Fibroblast of skin of back (primary cell): ENCODE measurements at regions not wholly inside any gene's neighbourhood (a gene's known extent, or its start where the extent isn't known, plus 50 kb on each side); places are given as distances from the start of the nearest gene placed in this dataset.
"Not testable (repeated sequence)": the region's sequence is repeated elsewhere in the genome, so short reads cannot be mapped to it uniquely, and the experiment has no call there.

ENCODE experiments used
- DNase-seq: peaks from one replicate; pipeline ENCODE4 v3.0.0-alpha.2; 2013

GRCh38 chr14:25546826-25547225, 496.9 kb upstream of the STXBP6 start:
- DNase-seq = no peak

GRCh38 chr14:25537846-25538455, 488.0 kb upstream of the STXBP6 start:
- DNase-seq = peak; percentile 28

DNA sequence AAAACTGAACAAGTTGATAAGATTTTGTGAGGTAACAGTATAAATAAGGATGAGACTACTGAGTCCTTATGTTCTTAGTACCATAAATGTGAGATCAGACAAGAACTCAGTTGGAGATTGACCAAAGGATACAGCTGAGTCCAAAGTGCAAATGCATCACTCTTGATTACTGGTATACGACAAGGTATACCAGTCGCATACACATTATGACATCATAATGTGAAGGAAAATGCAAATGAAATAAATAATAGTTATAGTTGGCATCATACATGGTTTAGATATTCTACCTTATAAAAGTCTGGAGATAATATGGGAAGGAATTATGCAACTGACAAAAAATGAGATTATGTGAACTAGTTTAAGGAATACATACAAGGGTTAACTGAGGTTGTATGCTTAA, 476.3 kb upstream of the STXBP6 start:
- DNase-seq = no peak

GRCh38 chr14:25522926-25523325, 473.0 kb upstream of the STXBP6 start:
- DNase-seq = no peak

DNA sequence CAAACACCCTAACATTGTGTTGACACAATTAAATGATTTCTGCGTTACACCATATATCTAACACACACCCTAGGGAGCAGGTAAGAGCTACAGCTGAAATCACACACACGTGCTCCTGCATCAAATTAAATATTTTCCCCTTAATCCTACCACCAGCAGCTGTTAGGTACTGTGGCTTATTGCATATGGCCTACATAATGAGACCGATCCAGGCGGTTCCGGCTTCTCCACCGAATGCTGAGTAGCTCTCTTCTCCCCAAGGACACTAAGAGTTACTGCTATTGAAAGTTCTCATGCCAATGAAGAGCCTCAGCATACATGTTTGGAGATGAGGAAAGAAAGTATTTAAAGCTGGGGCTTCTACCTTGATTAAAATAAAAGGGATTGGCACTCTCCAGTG, 472.2 kb upstream of the STXBP6 start:
- DNase-seq = no peak

- no peak for DNase-seq
Measured at GRCh38 chr14:25521616-25522015, 471.7 kb upstream of the STXBP6 start.

GRCh38 chr14:25520821-25521220, 470.9 kb upstream of the STXBP6 start:
- no peak for DNase-seq

- no peak for DNase-seq
Measured at GRCh38 chr14:25518364-25518763, 468.4 kb upstream of the STXBP6 start.

- no peak for DNase-seq
Measured at GRCh38 chr14:25516838-25517237, 466.9 kb upstream of the STXBP6 start.

- DNase-seq = no peak
Measured at GRCh38 chr14:25508845-25509244, 458.9 kb upstream of the STXBP6 start.

DNA sequence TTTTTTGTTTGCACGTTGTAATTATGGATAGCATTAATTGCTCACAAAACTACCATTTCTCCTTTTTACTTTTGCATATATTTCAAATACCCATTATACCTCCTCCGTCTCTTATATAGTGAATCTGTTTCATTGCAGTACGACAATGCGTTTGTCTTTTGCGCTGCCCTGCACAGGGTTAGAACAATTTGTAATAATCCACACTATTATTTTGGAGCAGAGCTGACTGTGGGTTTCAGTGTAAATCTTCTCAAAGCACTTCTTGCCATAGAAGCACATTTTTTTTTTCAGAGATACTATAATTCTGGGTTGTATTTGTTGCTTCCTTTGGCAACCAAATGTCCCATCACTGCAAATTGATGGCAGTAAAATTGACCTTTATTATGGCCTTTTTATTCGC, 451.8 kb upstream of the STXBP6 start:
- no peak for DNase-seq

GRCh38 chr14:25488961-25489360, 439.0 kb upstream of the STXBP6 start:
- no peak for DNase-seq

DNA sequence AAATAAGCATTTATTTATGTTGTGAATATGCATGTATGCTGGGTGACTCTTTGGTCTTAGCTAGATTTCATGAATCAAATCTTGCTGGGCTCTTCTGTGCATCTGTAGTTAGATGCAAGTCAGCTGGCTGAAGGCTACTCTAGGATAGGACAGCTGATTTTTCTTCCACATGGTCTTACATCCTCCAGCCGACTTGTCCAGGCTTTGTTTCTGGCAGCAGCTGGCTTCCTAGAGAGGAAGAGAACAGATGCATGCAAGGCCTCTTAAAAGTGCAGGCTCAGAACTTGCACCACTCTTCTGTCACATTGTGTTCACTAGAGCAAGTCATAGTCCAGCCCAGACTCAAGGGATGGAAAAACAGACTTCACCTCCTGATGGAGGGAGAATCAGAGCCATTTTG, 435.4 kb upstream of the STXBP6 start:
- no peak for DNase-seq

GRCh38 chr14:25484906-25485305, 435.0 kb upstream of the STXBP6 start:
- no peak for DNase-seq

- DNase-seq = no peak
Measured at GRCh38 chr14:25484235-25484634, 434.3 kb upstream of the STXBP6 start.

GRCh38 chr14:25477316-25478098, 427.6 kb upstream of the STXBP6 start:
- no peak for DNase-seq

GRCh38 chr14:25472700-25473099, 422.8 kb upstream of the STXBP6 start:
- DNase-seq = no peak

- no peak for DNase-seq
Measured at GRCh38 chr14:25464772-25465171, 414.8 kb upstream of the STXBP6 start.

DNA sequence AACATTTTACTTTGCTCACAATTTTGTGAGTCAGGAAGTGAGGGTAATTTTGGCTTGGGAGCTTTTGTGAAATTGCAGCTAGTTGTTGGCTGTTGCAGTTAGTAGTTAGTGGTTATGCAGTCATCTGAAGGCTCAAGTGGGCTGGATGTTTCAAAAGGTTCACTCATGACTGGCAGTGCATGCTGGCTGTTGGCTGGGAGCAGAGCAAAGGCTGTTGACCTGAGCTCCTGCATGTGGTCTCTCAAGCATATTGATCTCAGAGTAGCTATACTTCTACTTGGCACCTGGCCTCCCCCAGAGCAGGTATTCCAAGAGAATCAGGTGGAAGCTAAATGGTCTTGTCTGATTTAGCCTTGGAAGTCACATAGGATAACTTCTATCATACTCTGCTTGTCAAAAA, 414.1 kb upstream of the STXBP6 start:
- DNase-seq = no peak

- DNase-seq = no peak
Measured at GRCh38 chr14:25463480-25463879, 413.5 kb upstream of the STXBP6 start.

- DNase-seq = no peak
Measured at GRCh38 chr14:25461780-25462179, 411.8 kb upstream of the STXBP6 start.

- DNase-seq = no peak
Measured at GRCh38 chr14:25444381-25444780, 394.4 kb upstream of the STXBP6 start.

- DNase-seq = not testable (repeated sequence)
Measured at GRCh38 chr14:25440382-25440781, 390.4 kb upstream of the STXBP6 start.

GRCh38 chr14:25436906-25437305, 387.0 kb upstream of the STXBP6 start:
- DNase-seq = no peak
